Fibroblast of villous mesenchyme (primary cell): ENCODE measurements at regions not wholly inside any gene's neighbourhood (a gene's known extent, or its start where the extent isn't known, plus 50 kb on each side); places are given as distances from the start of the nearest gene placed in this dataset.
"Not testable (repeated sequence)": the region's sequence is repeated elsewhere in the genome, so short reads cannot be mapped to it uniquely, and the experiment has no call there.

Experiments
- DNase-seq: peaks from one replicate; pipeline ENCODE4 v3.0.0-alpha.2; 2010; ENCODE audit warnings: low read depth
- H3K4me3 ChIP-seq: 2 replicates; pipeline ENCODE4 v1.5.1; 2011; ENCODE audit warnings: low read depth, mild to moderate bottlenecking, low read length
- TF ChIP-seq, protein P1 (sequence below): IDR thresholded peaks from 2 replicates; pipeline ENCODE4 v1.5.1; 2012; ENCODE audit warnings: low read depth, mild to moderate bottlenecking, low read length; ENCODE audit not compliant: insufficient read depth

DNA sequence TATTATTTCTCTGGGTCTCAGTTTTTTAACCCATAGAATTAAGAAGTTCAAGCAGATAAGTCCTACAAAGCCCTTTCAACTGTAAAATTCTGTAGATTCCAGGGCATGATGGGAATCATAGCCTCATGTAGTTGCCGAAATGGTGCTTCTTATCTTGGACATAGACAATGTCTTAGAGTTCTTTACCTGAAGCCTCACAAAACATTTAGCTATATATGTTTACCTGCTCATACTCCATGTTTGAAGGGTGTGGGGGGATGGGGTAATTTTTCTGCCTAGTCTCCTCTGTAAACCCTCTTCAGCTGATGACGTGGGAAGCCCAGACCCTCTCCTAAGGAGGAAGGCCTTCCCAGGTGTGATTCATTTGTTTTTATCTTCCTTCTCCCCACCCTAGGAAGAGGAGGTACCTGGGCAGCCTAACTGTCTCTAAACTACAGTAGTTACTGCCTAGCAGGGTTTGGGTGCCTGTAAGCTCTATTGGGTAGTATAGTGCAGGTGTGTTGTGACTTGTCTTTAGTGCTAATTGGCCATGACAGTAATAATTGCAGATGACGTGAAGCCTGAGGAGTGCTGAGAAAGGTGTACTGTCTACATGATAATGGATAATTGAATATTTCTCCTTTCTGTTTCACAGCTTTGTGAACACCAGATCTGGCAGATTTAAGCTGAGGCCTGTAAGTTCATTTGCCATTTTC lies 230.8 kb downstream of the TFAP2B start:
- H3K4me3 ChIP-seq = no peak overlapping the region
- DNase-seq = no peak
- TF ChIP-seq, protein P1, sequence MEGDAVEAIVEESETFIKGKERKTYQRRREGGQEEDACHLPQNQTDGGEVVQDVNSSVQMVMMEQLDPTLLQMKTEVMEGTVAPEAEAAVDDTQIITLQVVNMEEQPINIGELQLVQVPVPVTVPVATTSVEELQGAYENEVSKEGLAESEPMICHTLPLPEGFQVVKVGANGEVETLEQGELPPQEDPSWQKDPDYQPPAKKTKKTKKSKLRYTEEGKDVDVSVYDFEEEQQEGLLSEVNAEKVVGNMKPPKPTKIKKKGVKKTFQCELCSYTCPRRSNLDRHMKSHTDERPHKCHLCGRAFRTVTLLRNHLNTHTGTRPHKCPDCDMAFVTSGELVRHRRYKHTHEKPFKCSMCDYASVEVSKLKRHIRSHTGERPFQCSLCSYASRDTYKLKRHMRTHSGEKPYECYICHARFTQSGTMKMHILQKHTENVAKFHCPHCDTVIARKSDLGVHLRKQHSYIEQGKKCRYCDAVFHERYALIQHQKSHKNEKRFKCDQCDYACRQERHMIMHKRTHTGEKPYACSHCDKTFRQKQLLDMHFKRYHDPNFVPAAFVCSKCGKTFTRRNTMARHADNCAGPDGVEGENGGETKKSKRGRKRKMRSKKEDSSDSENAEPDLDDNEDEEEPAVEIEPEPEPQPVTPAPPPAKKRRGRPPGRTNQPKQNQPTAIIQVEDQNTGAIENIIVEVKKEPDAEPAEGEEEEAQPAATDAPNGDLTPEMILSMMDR = no peak

DNA sequence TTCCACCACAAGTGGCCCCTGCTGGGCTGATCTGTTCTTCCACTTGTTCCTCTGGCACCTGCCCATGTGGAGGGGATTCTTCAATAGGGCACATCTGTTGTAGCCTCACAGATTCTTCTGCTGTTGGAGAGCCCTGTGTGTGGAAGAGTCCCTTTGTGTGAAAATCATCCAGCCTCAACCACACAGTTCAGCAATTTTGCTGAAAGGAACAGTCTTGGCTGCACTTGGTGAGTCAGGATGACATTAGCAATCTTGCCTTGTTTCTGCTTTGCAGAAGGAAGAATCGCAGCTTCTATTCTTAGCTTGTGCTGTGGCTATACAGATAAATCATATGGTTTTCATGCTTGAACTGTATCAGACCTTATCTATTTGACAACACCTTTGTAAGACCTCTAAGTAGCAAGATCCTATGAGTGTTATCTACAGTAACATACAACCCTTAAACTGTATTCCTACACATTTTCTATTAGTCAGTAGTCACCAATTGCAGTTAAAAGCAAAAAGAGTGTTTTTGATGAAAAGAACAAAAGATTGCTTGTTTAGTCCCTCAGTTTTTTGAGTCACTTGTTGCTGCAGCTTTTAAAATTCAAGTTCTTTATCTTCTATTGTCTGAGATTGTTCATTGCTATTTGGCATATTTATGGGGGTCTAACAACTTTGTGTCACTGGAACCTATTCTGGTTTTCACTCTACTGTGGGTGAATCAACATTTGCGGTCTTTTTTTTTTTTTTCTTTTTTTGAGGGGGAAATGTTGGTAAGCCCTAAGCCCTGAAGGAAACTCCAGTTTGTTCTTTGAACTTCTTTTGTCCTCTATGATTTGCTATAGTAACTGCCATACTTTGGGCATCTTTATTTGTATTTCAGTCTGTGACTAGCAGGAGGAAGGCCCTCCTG lies 231.6 kb downstream of the TFAP2B start:
- H3K4me3 ChIP-seq = no peak overlapping the region
- DNase-seq = no peak
- TF ChIP-seq, protein P1 = no peak

DNA sequence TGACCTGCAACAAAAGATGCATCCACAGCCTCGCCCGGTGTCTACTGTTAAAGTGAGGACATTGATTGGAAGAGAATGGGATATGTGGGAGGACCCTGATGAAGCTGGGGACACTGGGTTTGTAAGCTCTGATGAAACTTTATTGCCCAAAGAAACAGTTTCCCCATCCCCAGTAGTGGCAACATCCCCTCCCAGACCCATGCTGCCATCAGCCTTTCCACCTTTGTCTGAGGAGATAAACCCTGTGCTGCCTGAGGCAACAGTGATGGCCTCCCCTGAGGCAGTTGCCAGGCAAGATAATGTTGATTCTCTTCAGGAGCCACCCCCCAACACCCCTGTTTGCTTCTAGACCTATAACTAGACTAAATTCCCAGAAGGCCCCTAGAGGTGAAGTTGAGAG lies 234.0 kb downstream of the TFAP2B start:
- not testable (repeated sequence) for DNase-seq, H3K4me3 ChIP-seq

DNA sequence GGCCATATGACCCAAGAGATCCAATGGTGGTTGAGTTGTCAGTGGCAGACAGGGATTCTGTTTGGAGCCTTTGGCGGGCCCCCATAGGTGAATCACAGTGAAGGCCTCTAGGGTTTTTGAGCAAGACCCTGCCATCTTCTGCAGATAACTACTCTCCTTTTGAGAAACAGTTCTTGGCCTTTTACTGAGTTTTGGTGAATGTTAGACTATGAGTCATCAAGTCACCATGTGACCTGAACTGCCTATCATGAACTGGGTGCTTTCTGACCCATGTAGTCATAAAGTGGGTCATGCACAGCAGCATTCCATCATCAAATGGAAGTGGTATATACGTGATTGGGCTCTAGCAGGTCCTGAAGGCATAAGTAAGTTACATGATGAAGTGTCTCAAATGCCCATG lies 236.6 kb downstream of the TFAP2B start:
- not testable (repeated sequence) for H3K4me3 ChIP-seq, DNase-seq

DNA sequence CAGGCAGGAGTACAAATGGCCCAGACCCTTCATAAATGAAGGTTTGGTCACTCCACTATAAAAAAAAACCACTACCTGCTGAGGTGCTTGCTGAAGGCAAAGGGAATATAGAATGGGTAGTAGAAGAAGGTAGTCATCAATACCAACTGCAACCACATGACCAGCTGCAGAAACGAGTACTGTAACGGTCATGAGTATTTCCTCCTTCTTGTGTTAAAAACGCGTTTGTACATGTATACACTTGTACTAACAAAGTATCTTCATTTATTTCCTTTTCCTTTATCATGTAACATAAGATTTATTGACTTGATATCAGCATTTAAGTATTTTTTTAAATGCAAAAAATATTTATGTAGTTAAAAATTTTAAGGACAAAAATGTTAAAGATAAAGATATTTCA lies 238.6 kb downstream of the TFAP2B start:
- DNase-seq = no peak
- TF ChIP-seq, protein P1 = no peak
- H3K4me3 ChIP-seq = no peak overlapping the region

DNA sequence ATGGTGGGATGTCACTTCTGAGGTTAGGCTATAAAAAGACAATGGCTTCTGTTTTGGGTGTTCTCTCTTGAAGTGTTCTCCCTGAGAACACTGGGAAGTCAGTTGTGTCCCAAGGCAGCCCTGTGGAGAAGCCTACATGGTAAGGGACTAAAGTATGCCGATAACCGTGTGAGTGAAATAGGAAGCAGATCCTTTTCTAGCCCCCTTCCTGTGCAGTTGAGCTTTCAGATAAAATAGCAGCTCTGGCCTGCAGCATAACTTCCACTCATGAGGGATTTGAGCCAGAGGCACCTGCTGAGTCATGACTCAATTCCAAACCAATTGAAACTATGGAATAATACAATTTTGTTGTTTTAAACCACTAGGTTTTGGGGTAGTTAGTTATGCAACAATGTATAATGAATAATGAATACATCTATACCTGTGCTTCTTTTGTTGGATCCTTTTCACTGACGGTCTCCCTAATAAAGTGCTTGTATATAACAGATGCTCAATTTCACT lies 241.6 kb downstream of the TFAP2B start:
- H3K4me3 ChIP-seq = no peak overlapping the region
- TF ChIP-seq, protein P1 = no peak
- no peak for DNase-seq

DNA sequence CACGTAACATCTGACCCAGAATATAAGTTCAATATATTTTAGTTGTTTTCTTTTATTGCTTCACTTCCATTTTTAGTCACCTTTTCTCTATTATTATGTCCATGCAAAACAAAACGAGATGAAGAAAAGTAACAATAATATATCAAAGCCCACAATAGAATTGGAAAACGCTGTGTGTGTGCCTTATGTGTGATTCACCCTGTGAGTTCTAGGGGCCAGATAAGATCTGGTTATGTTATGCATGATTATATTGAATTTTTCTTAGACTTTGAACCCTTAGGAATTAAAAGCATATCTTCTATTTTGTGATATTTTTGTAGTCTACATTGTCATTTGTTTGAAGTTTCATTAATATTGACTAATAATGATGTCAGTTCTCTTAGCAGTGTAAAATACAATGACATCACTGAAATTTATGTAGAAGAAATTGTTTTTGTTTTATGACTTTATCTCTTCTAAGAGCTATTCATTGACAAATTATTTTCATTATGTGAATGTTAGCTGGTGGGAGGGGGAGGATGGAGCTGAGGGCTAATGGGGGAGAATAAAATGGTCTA lies 243.6 kb downstream of the TFAP2B start:
- DNase-seq = no peak
- TF ChIP-seq, protein P1 = no peak
- H3K4me3 ChIP-seq = no peak overlapping the region
